ENCODE measurements at regions not wholly inside any gene's neighbourhood (a gene's known extent, or its start where the extent isn't known, plus 50 kb on each side); places are given as distances from the start of the nearest gene placed in this dataset. TPM values are rescaled to one million over a fixed set of nuclear protein-coding genes. Genes with fewer than 3 reads are reported as not detected.

GRCh38 chr1:240682166-240682858, 70.4 kb upstream of the GREM2 start:
- H3K4me1 ChIP-seq (ENCODE audit: control insufficient read depth in 3 of 3, insufficient read depth in 3 of 3, low read length in 3 of 3), result no peaks in the 10 kb centered on the region
- no peak overlapping the region for H3K27ac ChIP-seq (ENCODE audit: low read depth, low read length)
- H3K9me3 ChIP-seq (ENCODE audit: control insufficient read depth in 3 of 3, low read length in 3 of 3), result no peaks in the 10 kb centered on the region
- H3K36me3 ChIP-seq (ENCODE audit: control insufficient read depth in 3 of 3, insufficient read depth in 3 of 3, low read length in 3 of 3), result no peaks in the 10 kb centered on the region
- H3K4me3 ChIP-seq (ENCODE audit: low read length in 3 of 3), result no peak overlapping the region
- no peak overlapping the region for H3K9ac ChIP-seq (ENCODE audit: low read depth in 1 of 3, low read length in 3 of 3)
- H3K27me3 ChIP-seq (ENCODE audit: control insufficient read depth in 3 of 3, insufficient read depth in 3 of 3, low read length in 3 of 3), result no peaks in the 10 kb centered on the region

GRCh38 chr1:240672132-240672811, 60.3 kb upstream of the GREM2 start:
- H3K36me3 ChIP-seq (ENCODE audit: control insufficient read depth in 3 of 3, insufficient read depth in 3 of 3, low read length in 3 of 3), result no peaks in the 10 kb centered on the region
- H3K9me3 ChIP-seq (ENCODE audit: control insufficient read depth in 3 of 3, low read length in 3 of 3), result no peaks in the 10 kb centered on the region
- no peaks in the 10 kb centered on the region for H3K27me3 ChIP-seq (ENCODE audit: control insufficient read depth in 3 of 3, insufficient read depth in 3 of 3, low read length in 3 of 3)
- H3K4me3 ChIP-seq (ENCODE audit: low read length in 3 of 3), result no peak overlapping the region
- no peak overlapping the region for H3K27ac ChIP-seq (ENCODE audit: low read depth, low read length)
- no peaks in the 10 kb centered on the region for H3K4me1 ChIP-seq (ENCODE audit: control insufficient read depth in 3 of 3, insufficient read depth in 3 of 3, low read length in 3 of 3)
- H3K9ac ChIP-seq (ENCODE audit: low read depth in 1 of 3, low read length in 3 of 3), result no peak overlapping the region

- Histone ChIP-seq H3K9me3 (ENCODE audit: control insufficient read depth in 3 of 3, low read length in 3 of 3) (no peaks in the 10 kb centered on the region), H3K36me3 (ENCODE audit: control insufficient read depth in 3 of 3, insufficient read depth in 3 of 3, low read length in 3 of 3) (no peaks in the 10 kb centered on the region)
These were observed 55.4 kb upstream of the GREM2 start for GRCh38 chr1:240667351-240667750.

GRCh38 chr1:240666568-240667198, 54.7 kb upstream of the GREM2 start:
- H3K4me1 ChIP-seq (ENCODE audit: control insufficient read depth in 3 of 3, insufficient read depth in 3 of 3, low read length in 3 of 3), result no peaks in the 10 kb centered on the region
- H3K36me3 ChIP-seq (ENCODE audit: control insufficient read depth in 3 of 3, insufficient read depth in 3 of 3, low read length in 3 of 3), result no peaks in the 10 kb centered on the region
- no peak overlapping the region for H3K4me3 ChIP-seq (ENCODE audit: low read length in 3 of 3)
- H3K9ac ChIP-seq (ENCODE audit: low read depth in 1 of 3, low read length in 3 of 3), result no peak overlapping the region
- no peak overlapping the region for H3K27ac ChIP-seq (ENCODE audit: low read depth, low read length)
- no peaks in the 10 kb centered on the region for H3K9me3 ChIP-seq (ENCODE audit: control insufficient read depth in 3 of 3, low read length in 3 of 3)
- no peaks in the 10 kb centered on the region for H3K27me3 ChIP-seq (ENCODE audit: control insufficient read depth in 3 of 3, insufficient read depth in 3 of 3, low read length in 3 of 3)

More at GRCh38 chr1:240667351-240667750, 55.4 kb upstream of the GREM2 start:
- H3K27me3 ChIP-seq (ENCODE audit: control insufficient read depth in 3 of 3, insufficient read depth in 3 of 3, low read length in 3 of 3), result no peaks in the 10 kb centered on the region
- H3K4me1 ChIP-seq (ENCODE audit: control insufficient read depth in 3 of 3, insufficient read depth in 3 of 3, low read length in 3 of 3), result no peaks in the 10 kb centered on the region
- H3K4me3 ChIP-seq (ENCODE audit: low read length in 3 of 3), result no peak overlapping the region
- H3K9ac ChIP-seq (ENCODE audit: low read depth in 1 of 3, low read length in 3 of 3), result no peak overlapping the region
- no peak overlapping the region for H3K27ac ChIP-seq (ENCODE audit: low read depth, low read length)

GRCh38 chr1:240663169-240663879, 51.4 kb upstream of the GREM2 start:
- H3K9me3 ChIP-seq (ENCODE audit: control insufficient read depth in 3 of 3, low read length in 3 of 3), result no peaks in the 10 kb centered on the region
- no peaks in the 10 kb centered on the region for H3K36me3 ChIP-seq (ENCODE audit: control insufficient read depth in 3 of 3, insufficient read depth in 3 of 3, low read length in 3 of 3)
- no peaks in the 10 kb centered on the region for H3K4me1 ChIP-seq (ENCODE audit: control insufficient read depth in 3 of 3, insufficient read depth in 3 of 3, low read length in 3 of 3)
- no peak overlapping the region for H3K27ac ChIP-seq (ENCODE audit: low read depth, low read length)
- H3K9ac ChIP-seq (ENCODE audit: low read depth in 1 of 3, low read length in 3 of 3), result no peak overlapping the region
- H3K27me3 ChIP-seq (ENCODE audit: control insufficient read depth in 3 of 3, insufficient read depth in 3 of 3, low read length in 3 of 3), result no peaks in the 10 kb centered on the region
- H3K4me3 ChIP-seq (ENCODE audit: low read length in 3 of 3), result no peak overlapping the region

Small RNA genes lying in the stretch of these regions (small RNA-seq; reads per million reads assigned to genes)
- not detected for gene RF00019

All from skeletal muscle tissue (tissue), 4 donors.